HEK293 (cell line): ENCODE measurements at regions not wholly inside any gene's neighbourhood (a gene's known extent, or its start where the extent isn't known, plus 50 kb on each side); places are given as distances from the start of the nearest gene placed in this dataset.

ENCODE experiments used
- HOXA7 ChIP-seq: sonication (generic); formaldehyde crosslinking; IDR thresholded peaks from 2 replicates; pipeline ENCODE4 v1.8.1; 2022; ENCODE audit warnings: missing genetic modification reagents, borderline replicate concordance
- KLF16 ChIP-seq: fragments of 450-650 bp; formaldehyde crosslinking; IDR thresholded peaks from 2 replicates; pipeline ENCODE4 v1.5.1; 2017; ENCODE audit warnings: missing biosample characterization, missing genetic modification characterization
- REPIN1 ChIP-seq: fragments of 450-650 bp; formaldehyde crosslinking; IDR thresholded peaks from 2 replicates; pipeline ENCODE4 v1.5.1; 2017; ENCODE audit warnings: missing biosample characterization, missing genetic modification characterization, low read depth
- YY2 ChIP-seq: fragments of 450-650 bp; formaldehyde crosslinking; IDR thresholded peaks from 2 replicates; pipeline ENCODE4 v1.5.1; 2016; ENCODE audit warnings: missing biosample characterization, missing genetic modification characterization
- ZNF274 ChIP-seq, 2 experiments: fragments of 200-500 bp in 1 of 2; fragments of 450-650 bp in 1 of 2; sonication (Bioruptor generic) in 1 of 2; formaldehyde crosslinking in 1 of 2; IDR thresholded peaks; 2 replicates each; pipeline versions ENCODE4 v1.5.1 to v1.6.1; 2014 to 2016; ENCODE audit warnings: borderline replicate concordance in 1 of 2, inconsistent platforms in 1 of 2, low read length in 1 of 2, missing biosample characterization in 1 of 2, missing genetic modification characterization in 1 of 2
- ZNF324 ChIP-seq: fragments of 450-650 bp; formaldehyde crosslinking; IDR thresholded peaks from 2 replicates; pipeline ENCODE4 v1.5.1; 2016; ENCODE audit warnings: missing biosample characterization, missing genetic modification characterization
- ZNF350 ChIP-seq: fragments of 450-650 bp; formaldehyde crosslinking; IDR thresholded peaks from 2 replicates; pipeline ENCODE4 v1.5.0; 2017; ENCODE audit warnings: missing biosample characterization, mild to moderate bottlenecking, missing genetic modification characterization
- ZNF768 ChIP-seq: fragments of 450-650 bp; formaldehyde crosslinking; IDR thresholded peaks from 2 replicates; pipeline ENCODE4 v1.5.1; 2018; ENCODE audit warnings: missing biosample characterization, mild to moderate bottlenecking, missing genetic modification characterization
- ZNF777 ChIP-seq: fragments of 450-650 bp; formaldehyde crosslinking; IDR thresholded peaks from 2 replicates; pipeline ENCODE4 v1.5.1; 2017; ENCODE audit warnings: missing biosample characterization, missing genetic modification characterization, borderline replicate concordance
- TF ChIP-seq, protein P1 (sequence below): fragments of 450-650 bp; formaldehyde crosslinking; IDR thresholded peaks from 2 replicates; pipeline ENCODE4 v1.5.1; 2016; ENCODE audit warnings: missing biosample characterization, missing genetic modification characterization
- TF ChIP-seq, protein P2 (sequence below): fragments of 450-650 bp; formaldehyde crosslinking; IDR thresholded peaks from 2 replicates; pipeline ENCODE4 v1.5.1; 2017; ENCODE audit warnings: missing biosample characterization, missing genetic modification characterization
- TF ChIP-seq, protein P3 (sequence below): fragments of 450-650 bp; formaldehyde crosslinking; IDR thresholded peaks from 2 replicates; pipeline ENCODE4 v1.5.1; 2016; ENCODE audit warnings: missing biosample characterization, missing genetic modification characterization
- TF ChIP-seq, protein P4 (sequence below): fragments of 450-650 bp; formaldehyde crosslinking; IDR thresholded peaks from 2 replicates; pipeline ENCODE4 v1.5.1; 2016; ENCODE audit warnings: missing biosample characterization, missing genetic modification characterization

DNA sequence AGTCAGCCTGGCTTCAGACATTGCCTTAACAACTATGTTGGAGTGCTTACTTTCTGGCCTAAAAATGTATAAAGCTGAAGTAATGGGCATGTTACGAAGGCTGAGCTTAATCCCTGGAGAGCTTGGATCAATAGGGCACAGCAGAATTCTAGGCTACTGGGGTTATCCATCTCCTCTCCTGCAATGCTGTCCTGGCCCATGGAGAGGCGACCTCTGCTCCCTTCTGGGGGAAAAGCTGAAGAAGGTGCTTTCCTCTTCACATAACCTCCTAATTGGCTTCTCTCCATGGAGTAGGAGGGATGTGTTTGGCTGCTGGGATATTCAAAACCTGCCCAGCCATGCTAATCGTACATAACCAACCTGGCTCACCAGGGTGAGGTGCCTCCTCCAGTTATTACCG lies 403.5 kb downstream of the DMRT2 start:
- TF ChIP-seq, protein P1, sequence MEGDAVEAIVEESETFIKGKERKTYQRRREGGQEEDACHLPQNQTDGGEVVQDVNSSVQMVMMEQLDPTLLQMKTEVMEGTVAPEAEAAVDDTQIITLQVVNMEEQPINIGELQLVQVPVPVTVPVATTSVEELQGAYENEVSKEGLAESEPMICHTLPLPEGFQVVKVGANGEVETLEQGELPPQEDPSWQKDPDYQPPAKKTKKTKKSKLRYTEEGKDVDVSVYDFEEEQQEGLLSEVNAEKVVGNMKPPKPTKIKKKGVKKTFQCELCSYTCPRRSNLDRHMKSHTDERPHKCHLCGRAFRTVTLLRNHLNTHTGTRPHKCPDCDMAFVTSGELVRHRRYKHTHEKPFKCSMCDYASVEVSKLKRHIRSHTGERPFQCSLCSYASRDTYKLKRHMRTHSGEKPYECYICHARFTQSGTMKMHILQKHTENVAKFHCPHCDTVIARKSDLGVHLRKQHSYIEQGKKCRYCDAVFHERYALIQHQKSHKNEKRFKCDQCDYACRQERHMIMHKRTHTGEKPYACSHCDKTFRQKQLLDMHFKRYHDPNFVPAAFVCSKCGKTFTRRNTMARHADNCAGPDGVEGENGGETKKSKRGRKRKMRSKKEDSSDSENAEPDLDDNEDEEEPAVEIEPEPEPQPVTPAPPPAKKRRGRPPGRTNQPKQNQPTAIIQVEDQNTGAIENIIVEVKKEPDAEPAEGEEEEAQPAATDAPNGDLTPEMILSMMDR (tag by site-specific recombination), result no peak
- TF ChIP-seq KLF16 (tag by site-specific recombination), result no peak
- TF ChIP-seq ZNF324, result no peak
- no peak for TF ChIP-seq YY2 (tag by site-specific recombination)
- no peak for TF ChIP-seq REPIN1
- no peak for TF ChIP-seq ZNF350 (tag by site-specific recombination)
- TF ChIP-seq HOXA7, result no peak
- no peak for TF ChIP-seq ZNF274 (IDR thresholded peaks at IDR 0.05; ENCODE audit: low read length)
- TF ChIP-seq ZNF274 (tag by site-specific recombination; IDR thresholded peaks at IDR 0.05; ENCODE audit: borderline replicate concordance), result no peak
- TF ChIP-seq, protein P2, sequence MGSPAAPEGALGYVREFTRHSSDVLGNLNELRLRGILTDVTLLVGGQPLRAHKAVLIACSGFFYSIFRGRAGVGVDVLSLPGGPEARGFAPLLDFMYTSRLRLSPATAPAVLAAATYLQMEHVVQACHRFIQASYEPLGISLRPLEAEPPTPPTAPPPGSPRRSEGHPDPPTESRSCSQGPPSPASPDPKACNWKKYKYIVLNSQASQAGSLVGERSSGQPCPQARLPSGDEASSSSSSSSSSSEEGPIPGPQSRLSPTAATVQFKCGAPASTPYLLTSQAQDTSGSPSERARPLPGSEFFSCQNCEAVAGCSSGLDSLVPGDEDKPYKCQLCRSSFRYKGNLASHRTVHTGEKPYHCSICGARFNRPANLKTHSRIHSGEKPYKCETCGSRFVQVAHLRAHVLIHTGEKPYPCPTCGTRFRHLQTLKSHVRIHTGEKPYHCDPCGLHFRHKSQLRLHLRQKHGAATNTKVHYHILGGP (tag by site-specific recombination), result no peak
- TF ChIP-seq, protein P3, sequence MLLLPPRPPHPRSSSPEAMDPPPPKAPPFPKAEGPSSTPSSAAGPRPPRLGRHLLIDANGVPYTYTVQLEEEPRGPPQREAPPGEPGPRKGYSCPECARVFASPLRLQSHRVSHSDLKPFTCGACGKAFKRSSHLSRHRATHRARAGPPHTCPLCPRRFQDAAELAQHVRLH, result no peak
- TF ChIP-seq, protein P4, sequence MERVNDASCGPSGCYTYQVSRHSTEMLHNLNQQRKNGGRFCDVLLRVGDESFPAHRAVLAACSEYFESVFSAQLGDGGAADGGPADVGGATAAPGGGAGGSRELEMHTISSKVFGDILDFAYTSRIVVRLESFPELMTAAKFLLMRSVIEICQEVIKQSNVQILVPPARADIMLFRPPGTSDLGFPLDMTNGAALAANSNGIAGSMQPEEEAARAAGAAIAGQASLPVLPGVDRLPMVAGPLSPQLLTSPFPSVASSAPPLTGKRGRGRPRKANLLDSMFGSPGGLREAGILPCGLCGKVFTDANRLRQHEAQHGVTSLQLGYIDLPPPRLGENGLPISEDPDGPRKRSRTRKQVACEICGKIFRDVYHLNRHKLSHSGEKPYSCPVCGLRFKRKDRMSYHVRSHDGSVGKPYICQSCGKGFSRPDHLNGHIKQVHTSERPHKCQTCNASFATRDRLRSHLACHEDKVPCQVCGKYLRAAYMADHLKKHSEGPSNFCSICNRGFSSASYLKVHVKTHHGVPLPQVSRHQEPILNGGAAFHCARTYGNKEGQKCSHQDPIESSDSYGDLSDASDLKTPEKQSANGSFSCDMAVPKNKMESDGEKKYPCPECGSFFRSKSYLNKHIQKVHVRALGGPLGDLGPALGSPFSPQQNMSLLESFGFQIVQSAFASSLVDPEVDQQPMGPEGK, result no peak
- no peak for TF ChIP-seq ZNF777
- no peak for TF ChIP-seq ZNF768 (tag by site-specific recombination)
